ENCODE measurements at regions not wholly inside any gene's neighbourhood (a gene's known extent, or its start where the extent isn't known, plus 50 kb on each side); places are given as distances from the start of the nearest gene placed in this dataset.

DNA sequence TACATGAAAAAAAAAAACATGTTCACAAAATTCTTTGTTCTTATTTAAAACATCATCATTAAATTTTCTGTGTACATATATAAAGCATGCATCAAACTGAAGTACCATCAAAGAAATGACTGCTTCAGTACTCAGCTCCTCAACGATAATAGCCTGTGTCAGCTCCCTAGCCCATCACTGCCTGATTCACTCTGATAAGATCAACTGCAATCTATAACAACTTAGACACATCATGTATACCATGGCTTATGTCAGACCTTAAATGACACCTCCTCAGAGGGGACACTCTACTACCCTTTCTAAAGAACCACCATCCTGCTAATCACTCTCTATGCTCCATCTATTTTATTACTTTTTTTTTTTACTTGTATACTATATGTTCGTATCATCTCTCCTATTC, 200.5 kb upstream of the TLE4 start:
- H3K4me2 ChIP-seq (ENCODE audit: insufficient read depth, low read length): no peak overlapping the region
- no peak overlapping the region for H2AFZ ChIP-seq (ENCODE audit: low read depth, low read length)
- H3K9ac ChIP-seq (replicated peaks; ENCODE audit: extremely low read depth, insufficient read depth, low read length): no peak overlapping the region
- no peak for FAIRE-seq
- CTCF ChIA-PET: no interaction called here
- no peak for DNase-seq (ENCODE audit: low read depth, low spot score)
- intact Hi-C loops (cut with micrococcal nuclease) (no loop called here), dilution Hi-C loops (cut with MboI; ENCODE audit: extremely low pct_ligation_motif_present, low sequenced_read_pairs) (no loop called here)
- no peaks in the 10 kb centered on the region for H3K4me1 ChIP-seq (ENCODE audit: control insufficient read depth, extremely low read depth, insufficient read depth, low read length)
- no peaks in the 10 kb centered on the region for H3K36me3 ChIP-seq (ENCODE audit: control insufficient read depth in 2 of 2, extremely low read depth in 1 of 2, insufficient read depth in 2 of 2, low read length in 2 of 2)
- no peak overlapping the region for H3K27ac ChIP-seq (ENCODE audit: insufficient read depth, low read depth, low read length)
- POLR2A ChIA-PET: no interaction called here
- H3K9me3 ChIP-seq (replicated peaks; ENCODE audit: control insufficient read depth, insufficient read depth, low read length): no peaks in the 10 kb centered on the region
- H3K9me1 ChIP-seq (replicated peaks; ENCODE audit: control insufficient read depth, extremely low read depth, insufficient read depth, low read length): no peaks in the 10 kb centered on the region
- H3K27me3 ChIP-seq (ENCODE audit: control insufficient read depth in 2 of 2, insufficient read depth in 2 of 2, low read length in 2 of 2): no peaks in the 10 kb centered on the region
- H3K4me3 ChIP-seq (replicated peaks in 1 of 3; ENCODE audit: insufficient read depth in 1 of 3, low read depth in 1 of 3, low read length in 3 of 3): no peak overlapping the region
- TF ChIP-seq GATA2 (IDR thresholded peaks at IDR 0.05; ENCODE audit: insufficient read depth, insufficient read length, low read depth, low read length) (no peak), FOS (IDR thresholded peaks at IDR 0.05; ENCODE audit: borderline replicate concordance, insufficient read depth, low read length) (no peak), POLR2A (IDR thresholded peaks at IDR 0.05; ENCODE audit: low read depth, low read length) (no peak), POLR2AphosphoS5 (IDR thresholded peaks at IDR 0.05; ENCODE audit: insufficient read depth, low read depth, low read length) (no peak), EZH2 (IDR thresholded peaks at IDR 0.05; ENCODE audit: borderline replicate concordance, low read depth, low read length, severe bottlenecking) (no peak), JUN (IDR thresholded peaks at IDR 0.05; ENCODE audit: borderline replicate concordance, insufficient read depth, insufficient read length, low read depth) (no peak)
- TF ChIP-seq, protein P1, sequence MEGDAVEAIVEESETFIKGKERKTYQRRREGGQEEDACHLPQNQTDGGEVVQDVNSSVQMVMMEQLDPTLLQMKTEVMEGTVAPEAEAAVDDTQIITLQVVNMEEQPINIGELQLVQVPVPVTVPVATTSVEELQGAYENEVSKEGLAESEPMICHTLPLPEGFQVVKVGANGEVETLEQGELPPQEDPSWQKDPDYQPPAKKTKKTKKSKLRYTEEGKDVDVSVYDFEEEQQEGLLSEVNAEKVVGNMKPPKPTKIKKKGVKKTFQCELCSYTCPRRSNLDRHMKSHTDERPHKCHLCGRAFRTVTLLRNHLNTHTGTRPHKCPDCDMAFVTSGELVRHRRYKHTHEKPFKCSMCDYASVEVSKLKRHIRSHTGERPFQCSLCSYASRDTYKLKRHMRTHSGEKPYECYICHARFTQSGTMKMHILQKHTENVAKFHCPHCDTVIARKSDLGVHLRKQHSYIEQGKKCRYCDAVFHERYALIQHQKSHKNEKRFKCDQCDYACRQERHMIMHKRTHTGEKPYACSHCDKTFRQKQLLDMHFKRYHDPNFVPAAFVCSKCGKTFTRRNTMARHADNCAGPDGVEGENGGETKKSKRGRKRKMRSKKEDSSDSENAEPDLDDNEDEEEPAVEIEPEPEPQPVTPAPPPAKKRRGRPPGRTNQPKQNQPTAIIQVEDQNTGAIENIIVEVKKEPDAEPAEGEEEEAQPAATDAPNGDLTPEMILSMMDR (IDR thresholded peaks at IDR 0.05; ENCODE audit: extremely low read depth in 1 of 2, insufficient read depth in 1 of 2, low read depth in 1 of 2, low read length in 2 of 2): no peak
- TF ChIP-seq, protein P2, sequence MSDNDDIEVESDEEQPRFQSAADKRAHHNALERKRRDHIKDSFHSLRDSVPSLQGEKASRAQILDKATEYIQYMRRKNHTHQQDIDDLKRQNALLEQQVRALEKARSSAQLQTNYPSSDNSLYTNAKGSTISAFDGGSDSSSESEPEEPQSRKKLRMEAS (IDR thresholded peaks at IDR 0.05; ENCODE audit: insufficient read depth, insufficient read length): no peak
- H3K79me2 ChIP-seq (ENCODE audit: control insufficient read depth, insufficient read depth, low read length): no peaks in the 10 kb centered on the region
- no peaks in the 10 kb centered on the region for H4K20me1 ChIP-seq (replicated peaks; ENCODE audit: control insufficient read depth, extremely low read depth, insufficient read depth, low read length)
- BruUV-seq (replicated peaks): no TSS peak
